A549 (cell line): ENCODE measurements at regions not wholly inside any gene's neighbourhood (a gene's known extent, or its start where the extent isn't known, plus 50 kb on each side); places are given as distances from the start of the nearest gene placed in this dataset.

Source experiments
- CBX8 ChIP-seq: fragments of 200-600 bp; sonication (generic); IDR thresholded peaks from 2 replicates; pipeline ENCODE4 v1.6.1; 2016
- CHD4 ChIP-seq: fragments of 200-600 bp; sonication (generic); IDR thresholded peaks from 2 replicates; pipeline ENCODE4 v1.6.1; 2016; ENCODE audit warnings: antibody characterized with exemption, mild to moderate bottlenecking, borderline replicate concordance
- ESRRA ChIP-seq: fragments of 150-350 bp; IDR thresholded peaks from 2 replicates; pipeline ENCODE4 v1.6.1; 2014; ENCODE audit warnings: mild to moderate bottlenecking, low read length, borderline replicate concordance
- JUN ChIP-seq, 2 experiments: fragments of >200 bp; sonication (Bioruptor Twin); formaldehyde crosslinking; IDR thresholded peaks; 2 replicates in 1 of 2; 3 replicates in 1 of 2; pipeline ENCODE4 v1.6.1; 2016 to 2017
- POLR2A ChIP-seq: IDR thresholded peaks from 2 replicates; pipeline ENCODE4 v1.6.1; 2012; ENCODE audit warnings: mild to moderate bottlenecking, low read length
- RFX5 ChIP-seq: fragments of 450-650 bp; IDR thresholded peaks from 2 replicates; pipeline ENCODE4 v1.7.1; 2014; ENCODE audit warnings: antibody characterized with exemption, mild to moderate bottlenecking, moderate library complexity
- TP53 ChIP-seq: fragments of 250-450 bp; sonication (Bioruptor Pico); IDR thresholded peaks from 2 replicates; pipeline ENCODE4 v1.5.0; 2021; ENCODE audit warnings: mild to moderate bottlenecking, moderate library complexity
- TF ChIP-seq, protein P1 (sequence below): fragments of >200 bp; sonication (Bioruptor Twin); formaldehyde crosslinking; IDR thresholded peaks from 3 replicates; pipeline ENCODE4 v1.5.1; 2016
- TF ChIP-seq, protein P2 (sequence below): fragments of 200-600 bp; sonication (generic); IDR thresholded peaks from 2 replicates; pipeline ENCODE4 v1.6.1; 2016; ENCODE audit warnings: antibody characterized with exemption, mild to moderate bottlenecking, moderate library complexity
- TF ChIP-seq, protein P3 (sequence below): IDR thresholded peaks from 2 replicates; pipeline ENCODE4 v1.6.1; 2012
- TF ChIP-seq, protein P4 (sequence below): fragments of 450-650 bp; IDR thresholded peaks from 2 replicates; pipeline ENCODE4 v1.6.1; 2014; ENCODE audit warnings: antibody characterized with exemption
- TF ChIP-seq, protein P5 (sequence below): IDR thresholded peaks from 2 replicates; pipeline ENCODE4 v1.6.1; 2012

DNA sequence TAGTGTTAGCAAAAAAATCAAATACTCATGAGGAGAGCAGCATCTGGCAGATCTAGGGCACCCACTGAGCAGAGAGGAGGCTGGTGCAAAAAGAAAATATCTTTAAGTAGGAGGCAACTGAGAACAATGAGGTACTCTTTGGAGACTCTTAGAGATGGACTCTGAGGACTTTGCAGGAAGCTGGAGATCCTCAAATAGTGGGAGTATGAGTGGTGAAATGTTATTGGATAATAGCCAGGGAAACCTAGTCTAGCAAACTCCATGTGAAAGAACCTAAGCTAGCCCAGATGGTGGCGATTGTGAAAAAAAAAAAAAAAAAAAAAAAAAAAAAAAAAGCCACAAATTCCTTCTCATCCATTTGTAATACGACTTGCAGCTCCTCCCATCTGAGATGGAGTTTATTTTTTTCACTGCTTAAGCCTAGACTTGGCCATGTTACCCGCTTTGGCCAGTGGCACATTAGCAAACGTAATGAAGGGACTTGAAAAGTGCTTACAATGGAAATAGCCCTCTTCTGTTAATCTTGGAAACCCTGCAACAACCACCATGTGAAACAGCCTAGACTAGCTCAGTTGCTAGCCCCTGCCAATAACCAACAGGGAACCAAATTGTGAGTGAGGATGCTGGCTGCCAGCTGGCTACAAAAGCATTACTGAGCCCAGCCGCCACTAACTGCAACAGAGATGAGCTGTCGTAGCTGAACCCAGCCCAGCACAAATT lies 476.2 kb downstream of the KLF12 start:
- TF ChIP-seq ESRRA, result no peak
- TF ChIP-seq, protein P1, sequence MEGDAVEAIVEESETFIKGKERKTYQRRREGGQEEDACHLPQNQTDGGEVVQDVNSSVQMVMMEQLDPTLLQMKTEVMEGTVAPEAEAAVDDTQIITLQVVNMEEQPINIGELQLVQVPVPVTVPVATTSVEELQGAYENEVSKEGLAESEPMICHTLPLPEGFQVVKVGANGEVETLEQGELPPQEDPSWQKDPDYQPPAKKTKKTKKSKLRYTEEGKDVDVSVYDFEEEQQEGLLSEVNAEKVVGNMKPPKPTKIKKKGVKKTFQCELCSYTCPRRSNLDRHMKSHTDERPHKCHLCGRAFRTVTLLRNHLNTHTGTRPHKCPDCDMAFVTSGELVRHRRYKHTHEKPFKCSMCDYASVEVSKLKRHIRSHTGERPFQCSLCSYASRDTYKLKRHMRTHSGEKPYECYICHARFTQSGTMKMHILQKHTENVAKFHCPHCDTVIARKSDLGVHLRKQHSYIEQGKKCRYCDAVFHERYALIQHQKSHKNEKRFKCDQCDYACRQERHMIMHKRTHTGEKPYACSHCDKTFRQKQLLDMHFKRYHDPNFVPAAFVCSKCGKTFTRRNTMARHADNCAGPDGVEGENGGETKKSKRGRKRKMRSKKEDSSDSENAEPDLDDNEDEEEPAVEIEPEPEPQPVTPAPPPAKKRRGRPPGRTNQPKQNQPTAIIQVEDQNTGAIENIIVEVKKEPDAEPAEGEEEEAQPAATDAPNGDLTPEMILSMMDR, result no peak
- TF ChIP-seq TP53 (CRISPR knock-in tag), result no peak
- TF ChIP-seq POLR2A, result no peak
- TF ChIP-seq CHD4, result no peak
- TF ChIP-seq, protein P2, sequence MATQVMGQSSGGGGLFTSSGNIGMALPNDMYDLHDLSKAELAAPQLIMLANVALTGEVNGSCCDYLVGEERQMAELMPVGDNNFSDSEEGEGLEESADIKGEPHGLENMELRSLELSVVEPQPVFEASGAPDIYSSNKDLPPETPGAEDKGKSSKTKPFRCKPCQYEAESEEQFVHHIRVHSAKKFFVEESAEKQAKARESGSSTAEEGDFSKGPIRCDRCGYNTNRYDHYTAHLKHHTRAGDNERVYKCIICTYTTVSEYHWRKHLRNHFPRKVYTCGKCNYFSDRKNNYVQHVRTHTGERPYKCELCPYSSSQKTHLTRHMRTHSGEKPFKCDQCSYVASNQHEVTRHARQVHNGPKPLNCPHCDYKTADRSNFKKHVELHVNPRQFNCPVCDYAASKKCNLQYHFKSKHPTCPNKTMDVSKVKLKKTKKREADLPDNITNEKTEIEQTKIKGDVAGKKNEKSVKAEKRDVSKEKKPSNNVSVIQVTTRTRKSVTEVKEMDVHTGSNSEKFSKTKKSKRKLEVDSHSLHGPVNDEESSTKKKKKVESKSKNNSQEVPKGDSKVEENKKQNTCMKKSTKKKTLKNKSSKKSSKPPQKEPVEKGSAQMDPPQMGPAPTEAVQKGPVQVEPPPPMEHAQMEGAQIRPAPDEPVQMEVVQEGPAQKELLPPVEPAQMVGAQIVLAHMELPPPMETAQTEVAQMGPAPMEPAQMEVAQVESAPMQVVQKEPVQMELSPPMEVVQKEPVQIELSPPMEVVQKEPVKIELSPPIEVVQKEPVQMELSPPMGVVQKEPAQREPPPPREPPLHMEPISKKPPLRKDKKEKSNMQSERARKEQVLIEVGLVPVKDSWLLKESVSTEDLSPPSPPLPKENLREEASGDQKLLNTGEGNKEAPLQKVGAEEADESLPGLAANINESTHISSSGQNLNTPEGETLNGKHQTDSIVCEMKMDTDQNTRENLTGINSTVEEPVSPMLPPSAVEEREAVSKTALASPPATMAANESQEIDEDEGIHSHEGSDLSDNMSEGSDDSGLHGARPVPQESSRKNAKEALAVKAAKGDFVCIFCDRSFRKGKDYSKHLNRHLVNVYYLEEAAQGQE, result no peak
- TF ChIP-seq, protein P3, sequence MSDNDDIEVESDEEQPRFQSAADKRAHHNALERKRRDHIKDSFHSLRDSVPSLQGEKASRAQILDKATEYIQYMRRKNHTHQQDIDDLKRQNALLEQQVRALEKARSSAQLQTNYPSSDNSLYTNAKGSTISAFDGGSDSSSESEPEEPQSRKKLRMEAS, result no peak
- TF ChIP-seq JUN (IDR thresholded peaks at IDR 0.05), result no peak
- no peak for TF ChIP-seq RFX5
- TF ChIP-seq, protein P4, sequence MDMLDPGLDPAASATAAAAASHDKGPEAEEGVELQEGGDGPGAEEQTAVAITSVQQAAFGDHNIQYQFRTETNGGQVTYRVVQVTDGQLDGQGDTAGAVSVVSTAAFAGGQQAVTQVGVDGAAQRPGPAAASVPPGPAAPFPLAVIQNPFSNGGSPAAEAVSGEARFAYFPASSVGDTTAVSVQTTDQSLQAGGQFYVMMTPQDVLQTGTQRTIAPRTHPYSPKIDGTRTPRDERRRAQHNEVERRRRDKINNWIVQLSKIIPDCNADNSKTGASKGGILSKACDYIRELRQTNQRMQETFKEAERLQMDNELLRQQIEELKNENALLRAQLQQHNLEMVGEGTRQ, result no peak
- TF ChIP-seq, protein P5, sequence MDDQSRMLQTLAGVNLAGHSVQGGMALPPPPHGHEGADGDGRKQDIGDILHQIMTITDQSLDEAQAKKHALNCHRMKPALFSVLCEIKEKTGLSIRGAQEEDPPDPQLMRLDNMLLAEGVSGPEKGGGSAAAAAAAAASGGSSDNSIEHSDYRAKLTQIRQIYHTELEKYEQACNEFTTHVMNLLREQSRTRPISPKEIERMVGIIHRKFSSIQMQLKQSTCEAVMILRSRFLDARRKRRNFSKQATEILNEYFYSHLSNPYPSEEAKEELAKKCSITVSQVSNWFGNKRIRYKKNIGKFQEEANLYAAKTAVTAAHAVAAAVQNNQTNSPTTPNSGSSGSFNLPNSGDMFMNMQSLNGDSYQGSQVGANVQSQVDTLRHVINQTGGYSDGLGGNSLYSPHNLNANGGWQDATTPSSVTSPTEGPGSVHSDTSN, result no peak
- no peak for TF ChIP-seq CBX8
